ENCODE measurements at regions not wholly inside any gene's neighbourhood (a gene's known extent, or its start where the extent isn't known, plus 50 kb on each side); places are given as distances from the start of the nearest gene placed in this dataset.
"Not testable (repeated sequence)": the region's sequence is repeated elsewhere in the genome, so short reads cannot be mapped to it uniquely, and the experiment has no call there.

DNA sequence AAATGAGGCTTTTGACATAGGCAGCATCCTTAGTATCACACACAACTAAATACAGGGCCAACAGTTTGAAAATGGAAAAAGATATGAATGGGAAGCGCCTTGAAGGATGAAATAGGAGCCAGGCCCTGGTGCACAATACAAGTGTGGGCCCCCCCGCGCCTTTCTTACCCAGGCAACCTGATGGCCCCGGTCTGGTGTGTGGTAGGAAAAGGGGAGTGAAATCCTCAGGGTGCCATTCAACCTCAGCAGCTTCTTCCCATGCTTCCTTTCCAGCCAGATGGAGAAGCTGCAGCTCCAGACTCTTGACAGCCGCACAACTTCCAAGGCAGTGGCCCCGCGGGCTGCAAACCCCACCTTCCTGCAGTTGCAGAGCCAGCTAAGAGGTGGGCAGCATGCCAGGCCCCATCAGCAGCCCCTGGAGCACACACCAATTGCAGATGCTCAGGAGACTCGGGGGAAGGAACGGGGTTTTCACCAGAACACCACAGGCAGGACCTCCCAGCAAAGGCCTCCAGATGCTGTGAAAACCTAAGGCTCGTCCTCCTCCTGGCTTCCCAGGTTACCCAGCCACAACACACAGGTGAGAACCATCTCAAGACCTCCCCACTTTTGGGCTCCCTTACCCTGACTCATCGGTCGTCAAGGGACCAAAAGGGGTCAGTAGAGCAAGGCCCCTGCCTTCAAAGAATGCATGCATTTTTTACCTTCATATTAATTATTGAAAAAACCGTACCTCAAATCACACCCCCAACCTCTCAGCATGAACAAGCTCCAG lies 101.6 kb downstream of the CPN2 start:
- DNase-seq, result no peak

DNA sequence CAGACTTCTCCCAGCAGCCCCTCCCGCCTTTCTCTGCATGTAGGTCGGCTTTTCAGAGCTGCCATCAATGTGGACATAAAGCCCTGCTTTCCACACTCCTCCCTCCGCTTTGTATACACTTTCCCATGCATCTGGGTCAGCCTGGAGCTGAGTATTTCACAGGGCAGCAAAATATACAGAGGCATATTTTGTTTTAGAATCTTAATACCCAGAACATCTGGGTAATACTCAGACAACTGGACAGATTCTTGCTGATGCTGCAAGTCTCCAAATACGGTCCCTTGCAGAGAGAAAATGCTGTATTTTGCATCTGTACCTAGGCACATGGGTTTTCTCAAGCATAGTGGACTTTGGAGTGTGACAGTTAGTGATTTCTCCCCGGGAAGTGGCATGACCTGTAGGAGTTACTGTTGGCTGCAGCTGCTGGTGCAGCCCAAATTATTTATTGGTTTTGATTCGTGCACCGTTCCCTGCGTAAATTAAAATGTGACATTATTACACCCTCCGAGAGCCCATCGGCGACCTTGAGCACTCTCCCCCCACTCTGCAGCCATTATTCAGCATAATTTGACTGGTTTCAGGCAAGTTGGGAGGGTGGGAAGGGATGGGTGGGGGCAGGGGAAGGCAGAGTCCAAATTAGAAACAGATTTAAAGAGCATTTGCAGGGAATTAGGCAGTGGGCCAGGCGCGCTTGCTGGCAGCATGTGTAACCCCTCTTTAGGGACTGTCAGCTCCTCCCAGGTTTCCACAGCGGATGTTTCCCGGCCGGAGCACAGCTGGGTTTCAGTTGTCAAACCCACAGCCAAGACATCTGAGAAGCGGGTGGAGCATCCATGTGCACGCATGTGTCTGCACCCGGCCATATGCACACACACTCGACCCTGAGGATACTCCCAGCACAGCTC lies 100.8 kb downstream of the CPN2 start:
- no peak for DNase-seq

DNA sequence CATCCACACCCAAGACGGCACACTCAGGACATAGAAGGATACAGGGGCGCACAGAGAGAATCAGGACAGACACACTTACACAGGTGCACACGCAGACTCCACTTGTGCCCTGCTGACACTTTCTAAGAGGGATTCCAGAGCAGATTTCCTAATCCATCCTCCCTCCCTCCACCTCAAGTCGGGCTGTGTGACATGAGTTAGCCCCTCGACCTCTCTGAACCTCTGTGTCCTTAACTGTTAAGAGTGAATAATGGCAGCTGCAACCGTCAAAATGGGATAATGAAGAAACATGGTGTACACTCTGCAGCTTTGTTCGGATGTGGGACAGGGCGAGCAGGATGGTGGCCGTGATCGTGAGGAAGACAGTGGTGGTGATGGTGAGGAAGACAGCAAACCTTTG lies 100.1 kb downstream of the CPN2 start:
- no peak for DNase-seq

DNA sequence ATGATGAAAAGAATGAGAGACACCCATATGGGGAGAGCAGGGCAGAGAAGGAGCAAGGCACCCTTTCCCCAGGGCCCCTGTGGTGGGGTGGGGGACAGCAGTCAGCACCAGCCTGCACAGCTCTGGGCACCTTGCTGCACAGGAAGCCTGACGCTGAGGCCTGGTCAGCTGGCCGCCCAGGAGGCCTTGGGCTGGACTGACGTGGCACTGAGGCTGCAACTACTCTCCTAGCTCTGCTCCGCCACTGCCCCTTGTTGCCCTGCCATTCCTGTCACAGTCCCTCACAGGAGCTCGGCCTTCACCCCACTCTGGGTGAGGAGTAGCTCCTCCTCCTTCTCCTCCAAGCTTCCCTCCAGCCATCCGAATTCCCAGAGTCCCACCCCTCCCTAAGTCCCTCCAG lies 99.7 kb downstream of the CPN2 start:
- no peak for DNase-seq

DNA sequence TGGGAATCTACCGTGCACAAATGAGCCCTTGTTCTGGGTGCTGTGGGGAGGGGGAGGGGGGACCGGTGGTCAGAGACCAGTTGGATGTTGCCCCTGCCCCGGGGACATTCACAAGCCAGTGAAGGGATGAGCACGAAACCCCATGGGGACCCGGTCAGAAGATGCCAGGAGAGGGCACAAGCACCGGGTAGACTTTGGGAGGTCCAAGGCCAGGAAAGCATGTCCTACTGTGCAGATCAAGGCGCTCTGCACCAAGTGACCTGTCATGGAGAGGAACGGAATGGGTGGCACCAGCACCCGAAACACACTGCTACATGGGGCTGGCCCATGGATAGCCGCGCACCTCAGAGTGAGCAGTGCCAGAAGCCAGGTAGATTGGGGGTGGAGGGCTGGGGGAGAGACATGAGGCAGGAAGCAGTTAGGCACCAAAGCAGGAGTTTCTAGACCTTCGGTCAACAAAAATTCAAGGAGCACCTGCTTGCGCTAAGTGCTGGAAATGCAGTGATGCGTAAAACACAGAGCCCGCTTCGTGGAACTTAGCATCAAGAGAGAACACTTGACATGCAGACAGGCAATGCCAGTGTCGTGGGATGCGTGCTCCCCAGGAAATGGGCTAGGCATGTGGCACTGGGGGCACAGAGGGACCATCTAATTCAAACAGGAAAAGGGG lies 99.1 kb downstream of the CPN2 start:
- no peak for DNase-seq

DNA sequence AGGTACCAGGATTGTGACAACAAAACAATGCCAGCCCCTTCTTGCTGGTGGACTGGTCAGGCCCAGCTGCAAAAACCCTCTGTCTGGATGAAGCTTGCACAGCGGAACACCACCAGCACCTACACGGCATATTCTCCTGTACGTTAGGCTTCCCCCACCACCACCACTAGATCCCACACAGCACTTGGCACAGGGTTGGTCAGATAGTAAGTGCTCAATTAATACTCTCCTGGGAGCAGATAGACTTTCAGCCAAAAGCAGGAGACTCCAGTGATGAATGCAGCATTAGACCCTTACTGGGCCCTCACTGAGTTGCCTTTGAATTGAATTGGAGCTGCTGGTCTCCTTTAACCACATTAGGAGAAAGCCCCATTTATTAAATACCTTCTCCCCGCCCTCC lies 97.9 kb downstream of the CPN2 start:
- no peak for DNase-seq

DNA sequence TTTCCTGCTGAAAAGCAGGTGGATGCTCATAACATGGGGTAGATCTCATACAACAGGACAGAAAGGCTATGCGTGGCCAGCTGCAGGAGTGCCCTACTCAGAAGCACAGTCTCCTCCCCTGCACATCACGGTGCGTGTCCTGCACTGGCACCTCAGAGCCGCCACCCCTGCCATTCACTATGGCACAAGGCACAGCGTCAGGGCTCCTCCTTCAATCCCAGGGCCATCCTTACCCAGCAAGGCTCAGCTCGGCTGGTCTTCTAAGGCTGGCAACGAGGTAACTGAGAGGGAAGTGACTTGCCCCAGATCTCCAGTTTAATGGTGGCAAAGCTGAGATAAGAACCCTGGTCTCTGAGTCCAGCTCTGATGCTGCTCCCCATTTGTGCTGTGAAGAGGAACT lies 97.1 kb downstream of the CPN2 start:
- no peak for DNase-seq

DNA sequence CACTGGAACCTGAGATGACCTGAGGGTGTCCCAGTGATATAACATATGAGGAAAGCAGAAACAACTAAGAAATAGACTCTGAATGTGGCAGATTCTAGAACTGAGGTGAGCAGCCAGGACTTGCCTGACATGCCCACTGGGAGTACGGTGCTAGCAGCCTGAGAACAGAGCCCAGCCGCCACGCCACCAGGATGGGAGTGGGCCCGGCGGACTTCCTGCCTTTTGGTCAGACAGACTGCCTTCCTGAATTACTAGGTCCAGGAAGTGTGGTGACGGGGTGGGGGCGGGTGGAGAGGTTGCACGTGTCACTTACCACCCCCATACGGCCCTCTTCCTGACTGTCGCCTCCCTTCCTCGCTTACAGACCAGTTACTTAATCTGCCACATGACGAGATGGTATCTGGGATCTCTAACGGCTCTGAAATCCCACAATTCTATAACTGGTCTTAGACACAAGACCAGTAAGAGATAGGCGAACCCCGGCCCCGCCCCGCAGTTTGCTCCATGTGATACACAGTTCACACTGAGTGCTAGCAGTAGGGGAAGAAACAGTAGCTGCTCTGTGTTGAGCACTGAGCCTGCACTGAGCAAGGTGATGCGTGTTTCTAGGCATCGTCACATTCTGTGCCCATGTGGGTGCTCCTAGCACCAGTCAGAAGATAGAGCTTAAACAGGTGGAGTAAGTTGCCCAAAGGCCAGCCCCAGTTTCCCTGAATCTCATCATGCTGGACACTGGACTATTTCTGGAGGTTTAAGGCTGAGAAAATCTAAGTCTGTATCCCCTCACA lies 95.7 kb downstream of the CPN2 start:
- peak; percentile 92 to 97 (median 94) for DNase-seq

DNA sequence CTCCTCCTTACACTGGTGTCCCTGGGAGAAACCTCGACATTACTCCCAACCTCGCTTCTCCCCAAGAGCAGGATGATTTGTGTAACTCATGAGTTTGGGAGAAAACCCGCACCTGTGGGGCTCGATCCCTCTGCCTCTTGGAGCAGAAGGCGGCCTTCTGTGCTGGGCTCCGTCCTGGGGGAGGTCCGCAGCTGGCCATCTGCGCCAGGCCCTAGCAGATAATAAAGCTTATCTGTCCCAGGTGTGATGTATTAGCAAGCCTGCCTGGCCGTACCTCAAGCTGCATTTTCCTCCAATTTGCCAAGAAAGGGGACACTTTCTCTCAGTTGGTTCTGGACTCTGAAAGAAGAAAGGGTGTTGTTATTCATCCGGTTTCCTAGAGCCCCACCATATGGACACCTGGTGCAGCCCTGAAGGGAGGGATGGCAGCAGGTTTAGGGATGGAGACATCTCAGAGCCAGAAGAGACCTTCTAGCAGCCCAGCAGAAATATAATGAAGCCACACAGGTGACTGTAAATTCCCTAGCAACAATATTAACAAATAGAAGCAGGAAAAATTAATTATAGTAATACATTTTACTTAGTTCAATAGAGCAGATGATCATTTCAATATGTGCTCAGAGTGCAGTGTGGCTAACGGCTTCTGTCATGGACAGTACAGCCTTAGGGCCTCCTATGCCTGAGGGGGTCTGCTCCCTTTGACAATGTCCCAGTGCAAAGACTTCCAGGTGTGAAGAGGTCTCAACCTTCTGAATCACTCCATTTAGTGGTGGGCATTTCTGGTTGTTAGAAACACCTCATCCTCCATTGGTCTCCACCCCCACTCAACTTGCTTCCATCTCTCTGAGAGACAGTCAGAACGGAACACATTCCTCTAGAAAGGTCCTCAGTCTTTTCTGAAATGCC lies 94.8 kb downstream of the CPN2 start:
- no peak for DNase-seq

DNA sequence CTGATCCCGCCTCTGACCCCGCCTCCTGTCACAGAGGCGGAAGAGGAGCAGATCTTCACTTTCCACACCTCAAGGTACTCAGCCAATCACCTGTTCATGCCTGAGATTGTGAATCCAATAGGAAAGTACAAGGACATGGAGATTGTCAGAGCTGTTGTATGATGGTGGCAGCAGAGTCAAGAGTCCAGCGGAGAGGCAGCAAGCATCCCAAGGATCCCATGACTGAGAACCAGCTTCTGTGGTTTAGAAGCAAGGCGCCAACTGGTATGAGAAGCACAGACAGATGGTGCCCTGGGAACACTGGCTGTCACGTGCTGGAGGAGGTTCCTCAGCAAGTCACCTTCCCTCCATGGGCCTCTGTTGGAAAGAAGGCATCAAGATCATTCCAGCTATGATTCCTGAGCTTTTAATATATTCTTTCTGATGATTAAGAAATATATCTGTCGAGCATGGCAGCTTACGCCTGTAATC lies 93.9 kb downstream of the CPN2 start:
- no peak for DNase-seq

DNA sequence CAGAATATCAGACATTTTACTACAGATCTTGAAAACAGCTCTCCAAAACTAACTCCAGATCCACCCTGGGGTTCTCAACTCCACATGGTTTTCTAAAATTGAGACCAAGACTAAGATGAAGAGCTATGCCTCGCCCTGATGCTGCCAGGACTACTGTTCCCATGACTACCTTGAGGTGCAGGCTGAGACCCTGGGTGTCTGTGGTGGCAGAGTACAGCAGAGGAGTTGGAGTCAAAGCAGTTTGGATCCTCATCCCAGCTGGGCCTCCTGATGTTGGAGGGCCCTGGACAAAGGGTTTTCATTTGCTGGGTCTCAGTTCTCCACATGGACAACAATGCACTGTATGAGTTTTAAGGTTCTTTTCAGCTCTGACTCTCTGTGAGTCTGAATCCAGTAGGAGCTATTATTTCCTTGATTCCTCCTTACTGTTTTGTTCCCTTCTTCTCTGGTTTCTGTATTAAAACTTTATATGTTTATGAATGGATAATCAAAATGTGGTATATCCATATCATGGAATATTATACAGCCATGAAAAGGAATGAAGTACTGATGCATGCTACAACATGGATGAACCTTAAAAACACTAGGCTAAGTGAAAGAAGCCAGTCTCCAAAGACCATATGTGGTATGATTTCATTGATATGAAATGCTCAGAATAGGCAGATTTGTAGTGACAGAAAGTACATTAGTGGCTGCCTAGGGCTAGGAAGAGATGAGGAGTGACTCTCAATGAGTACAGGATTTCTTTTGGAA lies 93.0 kb downstream of the CPN2 start:
- DNase-seq, result no peak

DNA sequence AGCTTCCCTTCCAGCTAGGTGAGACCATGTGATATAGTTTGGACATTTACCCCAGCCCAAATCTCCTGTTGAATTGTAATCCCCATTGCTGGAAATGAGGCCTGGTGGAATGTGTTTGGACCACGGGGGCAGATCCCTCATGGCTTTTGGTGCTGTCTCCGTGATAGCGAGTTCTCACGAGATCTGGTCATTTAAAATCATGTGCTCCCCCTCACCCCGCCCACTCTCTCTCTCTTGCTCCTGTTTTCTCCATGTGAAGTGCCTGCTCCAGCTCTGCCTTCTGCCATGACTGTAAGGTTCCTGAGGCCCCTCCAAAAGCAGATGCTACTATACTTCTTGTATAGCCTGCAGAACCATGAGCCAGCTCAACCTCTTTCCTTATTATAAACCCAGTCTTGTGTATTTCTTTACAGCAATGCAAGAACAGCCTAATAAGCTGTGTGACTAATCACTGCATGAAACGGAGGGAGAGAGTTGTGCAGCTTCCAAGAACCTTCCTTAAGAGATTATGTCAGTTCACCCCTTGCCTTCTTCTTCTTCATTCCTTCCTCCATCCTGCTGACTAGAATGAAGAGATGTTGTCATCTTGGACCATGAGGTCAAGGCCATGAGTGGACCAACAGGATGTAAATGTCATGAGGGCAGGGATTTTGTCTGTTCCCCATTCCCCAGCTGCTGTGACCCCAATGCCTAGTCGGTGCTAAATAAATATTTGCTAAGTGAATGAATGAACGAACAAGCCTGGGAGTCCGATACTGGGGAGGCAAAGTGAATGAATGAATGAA lies 91.0 kb downstream of the CPN2 start:
- DNase-seq, result peak; percentile 73 to 93 (median 80)

DNA sequence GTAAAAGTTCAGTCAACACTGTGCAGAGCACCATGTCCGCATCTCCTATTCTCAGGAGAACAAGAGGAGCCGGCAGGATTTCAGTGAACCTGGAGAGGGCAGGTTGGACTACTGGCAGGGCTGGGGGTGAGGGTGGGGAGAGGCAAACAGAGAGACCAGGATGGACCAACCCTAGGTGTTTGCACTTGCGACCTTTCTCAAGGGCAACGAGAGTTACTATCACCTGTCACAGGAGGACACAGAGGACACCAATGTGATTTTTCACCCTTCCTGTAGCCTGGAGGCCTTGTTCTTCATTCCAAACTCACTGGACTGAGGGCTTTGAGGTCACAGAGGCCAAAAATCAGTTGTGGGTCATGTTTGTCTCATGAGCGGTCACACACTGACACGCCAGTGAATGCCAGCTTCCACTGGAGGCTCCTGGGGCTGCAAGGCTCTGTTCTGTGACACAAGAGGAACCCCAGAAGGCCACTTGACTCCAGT lies 89.5 kb downstream of the CPN2 start:
- peak; percentile 43 to 56 (median 50) for DNase-seq

DNA sequence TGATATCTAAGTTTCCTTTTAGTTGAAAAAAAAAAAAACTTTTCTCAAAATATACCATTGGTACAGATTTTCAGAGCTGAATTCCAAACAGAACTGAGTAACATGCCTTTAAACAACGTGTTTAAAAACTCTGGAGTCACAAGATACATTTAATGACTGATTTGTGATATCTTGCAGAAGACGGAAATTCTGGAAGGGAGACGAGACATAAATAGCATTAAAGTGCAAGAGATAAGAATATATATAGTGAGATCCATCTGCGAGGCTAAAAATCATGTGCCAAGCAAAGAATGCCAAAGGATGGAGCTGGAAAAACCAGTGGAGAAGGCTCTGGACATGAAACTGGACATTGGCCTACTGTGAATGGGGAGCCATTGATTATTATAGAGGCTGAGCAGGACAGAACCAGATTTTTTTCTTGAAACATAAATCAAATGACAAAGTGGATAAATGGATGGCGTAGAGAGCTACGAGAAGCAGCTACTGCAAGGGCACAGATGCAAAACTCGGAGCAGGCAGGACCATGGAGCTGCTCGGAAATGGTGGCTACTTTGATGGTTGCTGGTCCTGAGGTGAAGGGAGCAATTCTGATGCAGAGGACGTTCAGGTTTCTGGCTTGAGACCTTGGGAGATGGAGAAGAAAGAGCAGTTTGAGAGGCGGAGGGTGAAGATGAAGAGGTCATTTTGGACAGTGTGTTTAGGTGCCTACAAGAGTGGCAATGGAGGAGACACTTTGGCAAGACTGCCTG lies 88.8 kb downstream of the CPN2 start:
- DNase-seq, result no peak

DNA sequence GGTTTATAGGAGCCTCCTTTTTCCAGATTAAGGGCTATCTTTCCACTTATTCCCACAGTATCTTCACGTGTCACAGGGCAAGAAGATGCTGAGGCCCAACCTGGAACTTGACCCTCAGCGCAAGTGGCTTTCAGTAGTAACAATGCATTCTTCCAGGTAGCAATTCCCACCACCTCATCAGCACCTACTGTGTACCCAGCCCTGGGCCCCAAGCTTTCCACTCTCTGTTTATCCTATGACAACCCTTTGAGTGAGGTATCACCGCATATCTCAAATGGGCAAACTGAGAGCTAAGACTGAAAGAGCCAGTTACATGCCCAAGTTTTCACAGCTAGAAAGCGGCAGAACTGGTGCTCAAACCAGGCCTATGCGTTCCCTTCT lies 88.2 kb downstream of the CPN2 start:
- DNase-seq, result no peak

DNA sequence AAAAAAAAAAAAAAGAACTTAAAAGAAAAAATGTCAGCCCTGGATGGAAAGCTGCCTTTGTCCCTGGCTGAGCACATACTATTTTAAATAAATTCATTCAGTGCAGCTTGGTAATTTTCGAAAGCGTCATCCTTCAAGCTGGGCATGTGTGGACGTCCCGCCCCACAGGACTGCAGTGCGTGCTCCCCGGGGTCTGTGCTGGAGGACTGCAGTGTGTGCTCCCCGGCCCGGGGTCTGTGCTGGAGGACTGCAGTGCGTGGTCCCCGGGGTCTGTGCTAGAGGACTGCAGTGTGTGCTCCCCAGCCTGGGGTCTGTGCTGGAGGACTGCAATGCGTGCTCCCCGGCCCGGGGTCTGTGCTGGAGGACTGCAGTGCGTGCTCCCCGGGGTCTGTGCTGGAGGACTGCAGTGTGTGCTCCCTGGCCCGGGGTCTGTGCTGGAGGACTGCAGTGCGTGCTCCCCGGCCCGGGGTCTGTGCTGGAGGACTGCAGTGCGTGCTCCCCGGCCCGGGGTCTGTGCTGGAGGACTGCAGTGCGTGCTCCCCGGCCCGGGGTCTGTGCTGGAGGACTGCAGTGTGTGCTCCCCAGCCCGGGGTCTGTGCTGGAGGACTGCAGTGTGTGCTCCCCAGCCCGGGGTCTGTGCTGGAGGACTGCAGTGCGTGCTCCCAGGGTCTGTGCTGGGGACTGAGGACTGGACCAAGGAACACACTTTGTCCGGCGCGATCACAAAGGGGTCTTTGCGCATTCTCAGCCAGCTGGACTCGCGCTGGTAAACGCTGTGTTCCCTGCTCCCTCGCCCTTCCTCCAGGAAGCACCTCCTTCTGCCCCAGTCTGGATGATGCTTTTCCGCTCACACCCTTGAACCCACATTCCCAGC lies 86.3 kb downstream of the CPN2 start:
- not testable (repeated sequence) for DNase-seq

DNA sequence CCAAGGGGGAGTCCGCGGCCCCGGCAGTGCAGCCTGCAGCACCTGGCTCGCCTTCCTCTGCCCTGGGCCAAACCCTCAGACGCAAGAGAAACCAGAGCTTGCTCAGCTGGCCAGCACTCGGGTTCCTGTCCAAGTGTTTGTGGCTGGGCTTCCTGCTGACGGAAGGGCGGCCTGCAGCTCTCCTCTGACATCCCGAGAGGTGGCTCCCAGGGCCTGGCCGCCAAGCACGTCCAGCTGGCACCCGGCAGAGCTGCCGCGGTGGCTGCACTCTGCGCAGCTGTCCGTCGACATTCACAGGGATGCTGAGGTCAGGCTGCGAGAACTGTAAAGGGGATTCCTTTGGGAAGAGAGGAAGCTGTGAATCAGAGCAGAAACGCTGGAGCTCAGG lies 85.6 kb downstream of the CPN2 start:
- peak; percentile 76 to 82 (median 78) for DNase-seq
